HuH-7 (cell line): ENCODE measurements at regions not wholly inside any gene's neighbourhood (a gene's known extent, or its start where the extent isn't known, plus 50 kb on each side); places are given as distances from the start of the nearest gene placed in this dataset.
A peak's percentile ranks its signal among the peaks of the same experiment; 100 is the strongest.

Experiments used
- DNase-seq: peaks from one replicate; pipeline ENCODE4 v3.0.0; 2011; ENCODE audit warnings: low spot score

DNA sequence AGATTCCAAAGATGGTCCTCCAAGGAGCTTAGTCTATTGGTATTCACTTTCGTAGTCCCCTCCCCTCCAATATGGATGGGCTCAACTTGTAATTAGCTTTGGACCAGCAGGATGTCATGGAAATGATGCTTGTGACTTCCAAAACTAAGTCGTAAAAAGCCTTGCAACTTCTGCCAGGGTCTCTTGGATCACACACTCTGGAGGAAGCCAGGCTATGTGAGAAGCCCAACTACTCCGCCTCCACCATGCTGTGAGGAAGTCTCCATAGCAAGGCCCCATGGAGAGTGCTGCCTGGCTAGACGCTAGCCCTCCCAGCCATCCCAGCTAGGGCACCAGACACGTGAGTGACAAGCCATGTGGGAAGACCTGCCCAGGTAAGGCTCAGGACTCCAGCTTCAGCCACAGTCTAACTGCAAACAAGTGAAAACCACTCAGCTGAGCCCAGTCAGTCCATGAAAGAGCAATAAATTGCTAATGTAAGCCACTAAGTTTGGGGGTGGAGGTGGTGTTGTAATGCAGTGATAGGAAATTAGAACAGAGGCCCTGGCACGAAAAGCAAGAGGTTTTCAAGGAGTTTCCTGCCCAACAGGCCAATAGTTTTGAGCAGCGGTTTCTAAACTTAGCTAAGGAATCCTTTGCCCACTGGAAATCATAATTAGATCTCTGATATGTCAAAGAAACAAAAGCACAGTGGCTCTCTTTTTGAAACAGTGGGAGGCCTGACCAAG lies 77.5 kb upstream of the GLI2 start:
- no peak for DNase-seq

DNA sequence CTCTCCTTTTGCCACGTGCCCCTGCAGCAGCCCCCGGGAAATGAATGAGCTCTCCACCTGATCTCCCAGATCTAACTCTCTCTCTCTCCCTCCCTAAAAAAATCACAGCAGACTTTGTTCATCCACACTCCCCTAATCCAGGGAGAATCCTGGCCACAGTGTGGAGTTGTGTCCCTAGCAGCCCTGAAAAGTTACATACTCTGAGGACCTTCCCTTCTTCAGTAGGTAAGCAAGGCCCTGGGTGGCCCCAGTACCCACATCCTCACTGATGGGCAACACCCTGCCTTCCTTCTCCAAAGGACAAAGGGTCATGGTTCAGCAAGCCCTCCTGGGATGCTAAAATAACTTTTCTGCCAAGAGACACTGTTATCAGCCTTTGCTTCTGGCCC lies 76.9 kb upstream of the GLI2 start:
- no peak for DNase-seq

- no peak for DNase-seq
Observed at GRCh38 chr2:120659275-120659977, 76.2 kb upstream of the GLI2 start.

GRCh38 chr2:120660056-120660694 lies 75.5 kb upstream of the GLI2 start:
- no peak for DNase-seq

DNA sequence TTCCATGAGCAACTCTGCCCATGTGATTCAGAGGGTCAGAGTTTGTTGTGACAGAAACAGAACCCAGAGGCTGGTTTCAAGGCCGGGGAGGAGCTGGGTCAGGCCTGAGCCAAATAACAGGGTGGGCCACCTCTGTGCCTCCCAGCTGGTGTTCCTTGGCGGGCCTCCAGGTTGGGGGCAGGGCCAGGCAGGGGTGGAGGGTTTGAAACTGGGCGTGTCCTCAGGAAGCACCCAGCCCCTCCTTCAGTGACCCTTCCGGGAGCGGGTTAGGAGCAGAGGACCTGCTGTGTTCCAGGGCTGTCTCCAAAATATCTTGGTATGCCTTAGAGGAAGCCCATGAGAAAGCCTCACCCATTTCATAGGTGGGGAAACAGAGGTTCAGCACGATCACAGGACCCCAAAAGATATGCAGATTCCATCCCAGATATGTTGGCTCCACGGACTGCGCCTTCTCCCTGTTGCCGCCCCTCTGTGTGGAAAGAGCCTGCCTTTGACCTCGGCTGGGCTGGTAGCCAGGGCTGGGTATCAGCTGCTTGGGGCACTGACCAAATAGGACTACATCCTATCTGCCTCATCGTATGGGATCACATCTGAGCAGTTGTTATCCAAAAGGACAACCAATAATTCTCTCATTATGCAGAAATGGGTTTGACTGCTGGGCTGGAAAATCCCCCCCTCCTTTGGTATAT lies 74.8 kb upstream of the GLI2 start:
- no peak for DNase-seq

DNA sequence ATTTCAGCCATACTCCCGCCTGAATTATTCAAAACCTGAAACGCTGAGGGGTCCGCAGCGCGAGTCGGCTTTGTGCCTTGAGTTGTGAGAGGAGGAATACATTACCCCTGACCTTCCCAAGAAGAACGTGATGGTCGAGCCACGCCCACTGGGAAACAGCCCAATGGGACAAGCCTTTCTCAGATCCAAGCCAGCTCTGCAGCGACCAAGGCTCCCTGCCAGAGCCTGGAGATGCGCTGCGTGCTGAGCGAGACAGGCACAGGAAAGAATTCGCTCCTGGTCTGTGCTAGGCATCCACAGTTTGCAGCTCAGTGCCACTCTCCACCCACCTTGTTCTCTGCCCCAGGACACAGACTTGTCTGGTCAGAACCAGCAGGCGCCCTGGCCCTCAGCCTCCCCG lies 74.1 kb upstream of the GLI2 start:
- no peak for DNase-seq

GRCh38 chr2:120662046-120662445 lies 73.6 kb upstream of the GLI2 start:
- DNase-seq = no peak

- DNase-seq = no peak
Observed at GRCh38 chr2:120662746-120663145, 72.9 kb upstream of the GLI2 start.

GRCh38 chr2:120666433-120666832 lies 69.2 kb upstream of the GLI2 start:
- no peak for DNase-seq

DNA sequence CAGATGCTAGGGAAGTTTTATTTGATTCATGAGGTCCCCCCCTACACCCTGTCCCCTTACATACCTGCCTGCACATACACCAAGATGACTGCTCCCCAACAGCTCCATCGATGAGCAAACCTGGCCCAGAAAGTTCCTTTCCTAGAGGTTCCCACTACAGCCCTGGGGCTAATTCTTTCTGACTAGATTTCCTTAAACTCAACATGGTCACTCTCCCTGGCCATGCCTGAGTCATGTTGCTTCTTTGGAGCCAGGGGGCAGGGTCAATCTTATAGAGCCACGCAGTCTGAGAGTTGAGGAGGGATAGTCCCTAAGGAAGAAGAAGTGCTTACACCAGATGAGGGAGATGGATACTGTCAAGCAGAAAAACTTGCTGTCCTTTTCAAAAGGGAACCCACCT lies 67.7 kb upstream of the GLI2 start:
- DNase-seq = no peak

DNA sequence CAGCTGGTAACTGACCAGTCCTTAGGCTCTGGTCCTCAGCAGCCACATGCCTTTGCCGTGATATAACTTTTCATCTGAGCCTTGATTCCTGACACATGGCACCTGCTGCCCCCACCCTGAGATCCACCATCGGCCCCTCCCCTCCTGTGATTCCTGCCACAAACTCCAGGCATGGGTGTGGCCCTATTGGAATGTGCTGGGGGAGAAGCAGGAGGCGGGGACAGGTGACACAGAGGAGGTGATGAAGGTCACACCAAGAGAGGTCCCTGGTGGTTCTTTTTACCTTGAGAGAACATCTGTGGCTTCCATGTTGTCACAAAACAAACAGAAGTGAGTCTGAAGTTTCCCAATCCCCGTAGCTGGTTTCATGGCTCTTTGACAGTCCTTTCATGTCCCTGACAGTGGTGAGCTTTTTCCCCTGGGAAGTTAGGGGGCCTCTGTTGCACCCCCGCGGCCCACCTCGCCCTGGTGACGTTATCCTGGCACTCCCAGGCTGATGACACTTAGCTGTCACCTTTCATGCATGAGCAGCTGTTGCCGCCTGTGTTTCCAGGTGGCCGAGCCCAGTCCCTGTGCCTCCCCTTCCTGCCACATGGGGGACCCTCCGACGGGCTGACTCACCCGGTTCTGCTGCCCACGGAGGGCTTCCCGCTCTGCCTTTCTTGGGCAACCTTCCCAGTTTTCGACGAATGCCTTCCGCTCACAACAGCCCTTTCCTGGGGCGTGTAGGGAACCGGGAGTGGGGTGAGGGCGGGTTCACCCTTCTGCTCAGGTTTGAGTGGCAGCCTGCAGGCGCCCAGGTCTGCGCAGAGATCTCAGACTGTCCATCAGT lies 66.3 kb upstream of the GLI2 start:
- peak; percentile 66 for DNase-seq

DNA sequence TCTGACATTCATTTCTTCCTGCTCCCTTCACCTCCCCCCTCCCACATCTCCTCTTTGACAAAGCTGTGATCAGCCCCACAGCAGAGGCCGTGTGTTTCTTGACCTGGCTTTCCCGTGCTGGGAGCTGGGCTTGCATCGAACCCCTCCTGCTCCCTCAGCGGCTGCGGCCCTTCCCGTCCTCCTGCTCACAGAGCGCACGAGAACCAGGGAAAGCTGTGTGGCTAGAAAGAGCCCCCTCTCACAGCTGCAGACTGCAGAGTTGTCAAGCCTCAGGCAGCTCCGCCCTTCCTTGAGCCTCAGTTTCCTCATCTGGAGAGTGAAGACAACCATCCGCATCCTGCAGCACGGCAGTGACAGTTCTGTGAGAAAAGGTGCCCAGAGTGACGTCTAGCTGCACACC lies 65.7 kb upstream of the GLI2 start:
- no peak for DNase-seq

- no peak for DNase-seq
Observed at GRCh38 chr2:120670371-120670770, 65.3 kb upstream of the GLI2 start.

DNA sequence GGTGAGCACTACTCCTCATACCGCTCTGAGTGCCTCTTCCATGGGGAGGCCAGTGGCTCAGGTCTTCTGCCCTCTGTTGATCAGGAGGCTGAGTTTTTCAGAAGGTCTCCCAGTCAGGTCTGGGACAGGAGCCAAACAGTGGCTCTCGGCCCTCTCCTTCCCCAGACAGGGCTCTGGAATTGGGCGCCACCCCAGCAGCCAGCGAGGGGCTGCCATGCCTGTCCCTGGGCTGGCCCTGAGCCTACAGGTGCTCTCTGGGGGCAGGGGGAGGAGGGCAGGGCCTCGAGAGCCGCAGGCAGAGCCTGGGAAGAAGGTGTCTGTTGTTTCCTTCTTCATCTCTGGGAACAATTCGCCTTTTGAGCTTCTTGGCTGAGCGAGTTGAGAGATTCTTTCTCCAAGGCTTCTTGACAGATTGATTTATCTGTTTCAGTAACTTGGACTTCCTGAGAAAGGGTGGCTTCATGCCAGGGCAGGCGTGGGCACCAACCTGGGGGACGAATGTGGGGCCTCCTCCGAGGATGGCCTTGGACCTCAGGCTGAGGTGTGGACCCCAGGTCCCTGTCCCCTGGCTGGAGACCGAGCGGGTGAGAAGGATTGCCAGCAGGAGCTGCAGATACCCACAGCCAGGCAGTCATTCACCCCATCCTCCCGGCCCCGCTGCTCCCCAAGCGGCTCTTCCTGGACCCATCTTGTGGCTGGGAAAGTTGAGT lies 64.7 kb upstream of the GLI2 start:
- no peak for DNase-seq

- DNase-seq = no peak
Observed at GRCh38 chr2:120672526-120673204, 63.0 kb upstream of the GLI2 start.

- DNase-seq = no peak
Observed at GRCh38 chr2:120673205-120673550, 62.5 kb upstream of the GLI2 start.

- no peak for DNase-seq
Observed at GRCh38 chr2:120673571-120674061, 62.1 kb upstream of the GLI2 start.

- DNase-seq = no peak
Observed at GRCh38 chr2:120674246-120675170, 61.2 kb upstream of the GLI2 start.

DNA sequence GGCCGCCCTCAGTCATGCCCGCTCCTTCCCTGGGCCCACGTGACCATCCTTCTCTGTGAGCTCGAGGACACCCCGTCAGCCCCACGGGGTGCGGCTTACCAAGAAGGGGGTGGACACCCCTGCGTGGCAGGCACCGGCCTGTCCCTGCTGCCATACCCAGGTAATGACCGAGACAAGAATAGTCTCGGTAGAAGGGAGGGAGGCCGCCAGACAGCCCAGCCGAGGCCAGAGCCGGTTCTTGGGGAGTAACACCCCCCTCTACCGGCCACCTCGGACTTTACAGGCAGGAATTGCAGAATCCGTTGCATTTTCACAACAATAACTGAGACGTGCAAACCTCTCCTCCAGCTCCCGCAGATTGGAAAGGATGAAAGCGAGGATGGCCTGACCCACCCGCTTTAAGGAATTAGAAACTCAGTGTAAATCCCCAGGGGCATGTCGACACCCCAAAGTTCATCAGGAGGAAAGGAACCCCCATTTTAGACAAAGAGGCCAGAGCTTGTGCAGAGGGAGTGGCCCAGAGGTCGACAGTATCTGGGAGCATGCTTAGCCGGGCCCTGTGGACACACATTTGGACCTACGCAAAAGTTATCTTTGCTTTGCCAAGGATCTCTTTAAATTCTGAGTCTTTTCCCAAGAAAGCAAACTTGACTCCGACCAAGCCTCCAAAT lies 60.1 kb upstream of the GLI2 start:
- peak; percentile 77 for DNase-seq
